Vagina (tissue), 2 donors: ENCODE measurements at regions not wholly inside any gene's neighbourhood (a gene's known extent, or its start where the extent isn't known, plus 50 kb on each side); places are given as distances from the start of the nearest gene placed in this dataset.

Experiments
- POLR2A ChIP-seq, 2 donors: fragments of 450-650 bp; IDR thresholded peaks; one replicate each; pipeline ENCODE4 v1.6.1; 2017; ENCODE audit warnings: antibody characterized with exemption in 2 of 2, mild to moderate bottlenecking in 2 of 2, moderate library complexity in 2 of 2
- POLR2AphosphoS5 ChIP-seq, 2 donors: sonication (generic); formaldehyde crosslinking; IDR thresholded peaks; one replicate each; pipeline ENCODE4 v1.9.0; 2017; ENCODE audit warnings: antibody characterized with exemption in 2 of 2, mild to moderate bottlenecking in 2 of 2, low read depth in 1 of 2; ENCODE audit not compliant: insufficient read depth in 1 of 2
- TF ChIP-seq, protein P1 (sequence below), 3 experiments: fragments of 450-650 bp in 2 of 3; fragments of 200-600 bp in 1 of 3; sonication (generic) in 1 of 3; IDR thresholded peaks; one replicate each; pipeline ENCODE4 v1.5.1; 2017 to 2019; ENCODE audit warnings: antibody characterized with exemption in 3 of 3, mild to moderate bottlenecking in 2 of 3, moderate library complexity in 2 of 3

DNA sequence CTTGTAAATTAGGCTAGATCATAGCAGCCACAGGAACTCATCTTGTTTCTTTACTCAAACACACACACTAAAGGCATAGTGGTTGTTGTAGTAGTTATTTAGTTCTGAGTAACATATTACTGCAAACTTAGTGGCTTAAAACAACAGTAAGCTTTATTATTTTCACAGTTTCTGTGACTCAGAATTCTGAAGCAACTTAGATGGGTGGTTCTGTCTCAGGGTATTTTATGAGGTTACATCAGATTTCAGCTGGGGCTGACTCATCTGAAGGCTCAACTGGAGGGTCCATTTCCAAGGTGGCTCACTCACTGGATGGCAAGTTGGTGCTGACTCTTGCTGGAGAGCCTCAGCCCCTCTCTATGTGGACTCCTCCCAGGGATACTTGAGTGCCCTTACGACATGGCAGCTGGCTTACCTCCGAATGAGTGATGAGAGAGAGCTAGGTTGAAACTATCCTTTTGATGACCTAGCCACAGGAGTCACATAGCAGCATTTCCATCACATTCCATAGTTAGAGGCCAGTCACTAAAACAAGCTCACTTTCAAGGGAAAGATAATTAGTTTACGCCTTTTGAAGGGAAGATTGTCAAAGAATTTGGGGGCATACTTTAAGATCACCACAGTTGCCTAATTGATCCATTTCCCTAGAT is 101.0 kb upstream of the PRNP start:
- TF ChIP-seq, protein P1, sequence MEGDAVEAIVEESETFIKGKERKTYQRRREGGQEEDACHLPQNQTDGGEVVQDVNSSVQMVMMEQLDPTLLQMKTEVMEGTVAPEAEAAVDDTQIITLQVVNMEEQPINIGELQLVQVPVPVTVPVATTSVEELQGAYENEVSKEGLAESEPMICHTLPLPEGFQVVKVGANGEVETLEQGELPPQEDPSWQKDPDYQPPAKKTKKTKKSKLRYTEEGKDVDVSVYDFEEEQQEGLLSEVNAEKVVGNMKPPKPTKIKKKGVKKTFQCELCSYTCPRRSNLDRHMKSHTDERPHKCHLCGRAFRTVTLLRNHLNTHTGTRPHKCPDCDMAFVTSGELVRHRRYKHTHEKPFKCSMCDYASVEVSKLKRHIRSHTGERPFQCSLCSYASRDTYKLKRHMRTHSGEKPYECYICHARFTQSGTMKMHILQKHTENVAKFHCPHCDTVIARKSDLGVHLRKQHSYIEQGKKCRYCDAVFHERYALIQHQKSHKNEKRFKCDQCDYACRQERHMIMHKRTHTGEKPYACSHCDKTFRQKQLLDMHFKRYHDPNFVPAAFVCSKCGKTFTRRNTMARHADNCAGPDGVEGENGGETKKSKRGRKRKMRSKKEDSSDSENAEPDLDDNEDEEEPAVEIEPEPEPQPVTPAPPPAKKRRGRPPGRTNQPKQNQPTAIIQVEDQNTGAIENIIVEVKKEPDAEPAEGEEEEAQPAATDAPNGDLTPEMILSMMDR (IDR thresholded peaks at IDR 0.05) = no peak
- TF ChIP-seq POLR2AphosphoS5 (IDR thresholded peaks at IDR 0.05; ENCODE audit: insufficient read depth in 1 of 2, low read depth in 1 of 2) (no peak), POLR2A (IDR thresholded peaks at IDR 0.05) (no peak)
